ENCODE measurements at regions not wholly inside any gene's neighbourhood (a gene's known extent, or its start where the extent isn't known, plus 50 kb on each side); places are given as distances from the start of the nearest gene placed in this dataset.

DNA sequence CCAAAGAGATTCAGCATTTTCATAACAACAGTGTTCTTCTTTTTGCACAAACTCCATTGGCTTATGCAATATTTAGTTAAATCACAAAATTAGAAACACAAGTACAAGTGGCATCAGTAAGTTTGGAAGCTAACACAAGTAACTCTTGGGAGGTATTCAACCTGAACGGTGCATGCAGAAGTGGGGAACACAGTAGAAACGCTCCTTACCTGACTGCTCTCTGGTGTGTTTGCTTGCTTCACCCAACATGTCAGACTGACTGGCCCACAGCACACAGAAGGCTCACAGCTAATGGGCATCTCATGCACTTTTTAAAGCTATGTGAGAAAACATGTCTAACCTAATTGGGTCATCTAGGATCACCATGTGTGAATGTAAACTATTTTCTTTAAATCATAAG, 133.6 kb downstream of the MAGEB17 start:
- TF ChIP-seq, protein P1, sequence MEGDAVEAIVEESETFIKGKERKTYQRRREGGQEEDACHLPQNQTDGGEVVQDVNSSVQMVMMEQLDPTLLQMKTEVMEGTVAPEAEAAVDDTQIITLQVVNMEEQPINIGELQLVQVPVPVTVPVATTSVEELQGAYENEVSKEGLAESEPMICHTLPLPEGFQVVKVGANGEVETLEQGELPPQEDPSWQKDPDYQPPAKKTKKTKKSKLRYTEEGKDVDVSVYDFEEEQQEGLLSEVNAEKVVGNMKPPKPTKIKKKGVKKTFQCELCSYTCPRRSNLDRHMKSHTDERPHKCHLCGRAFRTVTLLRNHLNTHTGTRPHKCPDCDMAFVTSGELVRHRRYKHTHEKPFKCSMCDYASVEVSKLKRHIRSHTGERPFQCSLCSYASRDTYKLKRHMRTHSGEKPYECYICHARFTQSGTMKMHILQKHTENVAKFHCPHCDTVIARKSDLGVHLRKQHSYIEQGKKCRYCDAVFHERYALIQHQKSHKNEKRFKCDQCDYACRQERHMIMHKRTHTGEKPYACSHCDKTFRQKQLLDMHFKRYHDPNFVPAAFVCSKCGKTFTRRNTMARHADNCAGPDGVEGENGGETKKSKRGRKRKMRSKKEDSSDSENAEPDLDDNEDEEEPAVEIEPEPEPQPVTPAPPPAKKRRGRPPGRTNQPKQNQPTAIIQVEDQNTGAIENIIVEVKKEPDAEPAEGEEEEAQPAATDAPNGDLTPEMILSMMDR (IDR thresholded peaks at IDR 0.05; ENCODE audit: low read depth, low read length), result no peak
- DNase-seq (ENCODE audit: extremely low read depth, low read depth), result no peak

DNA sequence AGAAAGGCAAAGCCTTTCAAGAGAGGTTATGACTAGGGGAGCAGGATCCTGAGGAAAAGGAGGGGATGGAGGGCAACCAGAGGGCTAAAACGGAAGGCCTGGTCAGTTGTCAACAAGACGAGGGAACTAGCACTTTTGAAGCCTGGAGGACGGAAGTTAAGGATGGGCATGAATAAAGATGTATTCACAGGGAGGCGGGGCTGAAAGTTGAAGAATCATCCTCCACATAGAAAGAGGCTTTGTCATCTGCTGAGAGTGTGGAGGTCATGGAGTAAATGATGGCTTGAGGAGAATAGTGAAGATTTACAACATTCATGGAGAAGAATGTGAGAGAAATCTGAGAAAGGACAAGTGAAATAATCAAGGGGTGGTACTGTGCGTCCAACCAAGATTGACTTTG, 137.5 kb downstream of the MAGEB17 start:
- no peak for DNase-seq (ENCODE audit: extremely low read depth, low read depth)
- TF ChIP-seq, protein P1 (IDR thresholded peaks at IDR 0.05; ENCODE audit: low read depth, low read length), result no peak

DNA sequence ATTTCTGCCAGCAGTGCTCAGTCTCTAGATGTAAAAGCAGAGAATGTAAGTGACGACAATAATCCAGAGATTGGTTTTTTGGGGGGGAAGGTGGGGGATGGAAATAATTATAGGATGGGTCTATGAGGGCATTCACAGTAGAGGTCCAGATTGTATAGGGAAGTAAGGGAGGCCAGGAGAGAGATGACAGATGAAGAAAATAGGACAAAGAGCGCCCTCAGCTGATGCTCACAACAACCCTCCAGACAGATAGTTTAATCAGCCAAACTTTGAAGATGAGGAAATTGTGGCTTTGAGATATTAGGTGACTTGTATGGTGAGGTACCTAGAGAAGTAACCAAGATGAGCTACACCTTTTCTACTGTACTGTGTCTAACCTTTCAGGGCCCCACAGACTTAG, 137.9 kb downstream of the MAGEB17 start:
- TF ChIP-seq, protein P1 (IDR thresholded peaks at IDR 0.05; ENCODE audit: low read depth, low read length), result no peak
- no peak for DNase-seq (ENCODE audit: extremely low read depth, low read depth)

DNA sequence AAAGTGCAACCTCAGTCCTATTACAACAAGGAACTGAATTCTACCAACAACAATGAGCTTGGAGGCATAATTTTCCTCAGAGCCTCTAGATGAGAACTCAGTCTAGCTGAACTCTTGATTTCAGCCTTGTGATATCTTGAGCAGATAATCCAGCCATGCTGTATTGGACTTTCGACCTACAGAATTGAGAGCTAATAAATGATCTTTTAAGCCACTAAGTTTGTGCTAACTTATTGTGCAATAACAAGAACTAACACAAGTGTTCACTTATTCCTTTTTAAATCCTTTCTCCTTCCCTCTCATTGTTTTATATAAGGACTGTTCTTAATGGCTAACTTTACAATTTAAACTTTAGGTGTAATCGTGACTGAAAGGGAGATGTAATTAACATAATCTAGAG, 140.7 kb downstream of the MAGEB17 start:
- no peak for DNase-seq (ENCODE audit: extremely low read depth, low read depth)
- TF ChIP-seq, protein P1 (IDR thresholded peaks at IDR 0.05; ENCODE audit: low read depth, low read length), result no peak

DNA sequence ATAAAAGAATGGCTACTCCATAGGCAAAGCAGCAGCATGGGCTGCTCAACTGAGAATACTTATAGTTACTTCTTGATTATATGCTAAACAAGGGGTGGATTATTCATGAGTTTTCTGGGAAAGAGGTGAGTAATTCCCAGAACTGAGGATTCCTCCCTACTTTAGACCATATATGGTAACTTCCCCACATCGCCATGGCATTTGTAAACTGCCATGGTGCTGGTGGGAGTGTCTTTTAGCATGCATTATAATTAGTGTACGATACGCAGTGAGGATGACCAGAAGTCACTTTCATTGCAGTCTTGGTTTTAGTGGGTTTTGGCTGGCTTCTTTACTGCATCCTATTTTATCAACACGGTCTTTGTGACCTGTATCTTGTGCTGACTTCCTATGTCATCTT, 141.5 kb downstream of the MAGEB17 start:
- TF ChIP-seq, protein P1 (IDR thresholded peaks at IDR 0.05; ENCODE audit: low read depth, low read length), result no peak
- no peak for DNase-seq (ENCODE audit: extremely low read depth, low read depth)

DNA sequence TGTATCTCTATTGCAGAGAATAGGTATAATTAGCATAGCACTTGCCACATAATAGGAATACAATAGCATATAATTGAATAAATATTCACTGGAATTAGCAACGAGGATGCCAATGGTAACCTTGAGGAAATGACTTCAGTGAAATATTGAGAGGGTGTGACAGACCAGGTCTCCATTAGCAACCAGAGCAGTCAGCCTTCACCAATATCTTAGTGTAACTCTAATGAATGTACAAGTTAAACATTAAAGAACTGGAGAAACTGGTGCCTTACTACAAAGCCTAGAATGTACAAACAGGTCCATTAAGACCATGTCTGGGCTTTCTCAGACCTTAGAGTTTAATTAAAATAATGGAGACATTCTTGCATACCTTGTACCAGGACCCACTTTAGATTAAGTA, 143.0 kb downstream of the MAGEB17 start:
- TF ChIP-seq, protein P1 (IDR thresholded peaks at IDR 0.05; ENCODE audit: low read depth, low read length), result no peak
- DNase-seq (ENCODE audit: extremely low read depth, low read depth), result no peak

DNA sequence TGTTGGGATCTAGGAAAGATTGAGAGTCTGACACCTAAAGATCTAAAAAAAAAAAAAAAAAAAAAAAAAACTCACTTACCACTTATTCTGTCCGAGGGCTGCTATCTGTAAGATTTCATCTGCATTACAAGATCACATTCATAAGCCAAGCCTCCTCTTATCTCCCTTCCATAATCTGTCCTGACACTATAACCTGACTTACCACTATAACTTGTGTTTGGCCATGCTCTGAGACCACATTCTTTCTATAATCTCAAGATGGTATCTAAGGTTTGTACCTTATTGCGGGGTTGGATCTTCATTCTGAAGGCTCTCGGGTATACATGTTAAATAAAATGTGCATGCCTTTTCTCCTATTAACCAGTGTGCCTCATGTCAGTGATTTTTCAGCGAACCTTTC, 144.4 kb downstream of the MAGEB17 start:
- no peak for DNase-seq (ENCODE audit: extremely low read depth, low read depth)
- TF ChIP-seq, protein P1 (IDR thresholded peaks at IDR 0.05; ENCODE audit: low read depth, low read length), result no peak
